Stimulated activated CD8-positive, alpha-beta memory T cell treated with anti-CD3 and anti-CD28 coated beads, Interleukin-4, amount 100 ng/mL, for 48 hours (primary cell): ENCODE measurements at regions not wholly inside any gene's neighbourhood (a gene's known extent, or its start where the extent isn't known, plus 50 kb on each side); places are given as distances from the start of the nearest gene placed in this dataset.

Experiments used
- DNase-seq: peaks from one replicate; pipeline ENCODE4 v3.0.0-alpha.2; 2020

DNA sequence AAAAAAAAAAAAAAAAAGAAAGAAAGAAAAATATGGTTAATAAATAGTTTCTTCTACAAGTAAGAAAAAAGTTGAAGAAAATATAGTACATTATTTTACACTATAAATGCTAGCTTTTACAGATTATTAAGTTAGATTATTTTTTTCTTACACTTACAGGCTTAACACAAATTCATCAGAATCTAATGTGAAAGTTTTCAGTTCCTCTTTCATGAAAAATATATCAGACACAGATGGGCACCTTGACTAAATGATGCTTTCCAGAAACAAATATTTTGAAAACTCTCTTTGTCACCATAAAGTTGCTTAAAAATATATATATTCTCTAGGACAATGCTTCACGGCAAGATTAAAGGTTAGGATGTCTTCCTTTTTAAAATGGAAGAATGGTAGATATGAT is 321.8 kb upstream of the HSF2 start:
- no peak for DNase-seq

DNA sequence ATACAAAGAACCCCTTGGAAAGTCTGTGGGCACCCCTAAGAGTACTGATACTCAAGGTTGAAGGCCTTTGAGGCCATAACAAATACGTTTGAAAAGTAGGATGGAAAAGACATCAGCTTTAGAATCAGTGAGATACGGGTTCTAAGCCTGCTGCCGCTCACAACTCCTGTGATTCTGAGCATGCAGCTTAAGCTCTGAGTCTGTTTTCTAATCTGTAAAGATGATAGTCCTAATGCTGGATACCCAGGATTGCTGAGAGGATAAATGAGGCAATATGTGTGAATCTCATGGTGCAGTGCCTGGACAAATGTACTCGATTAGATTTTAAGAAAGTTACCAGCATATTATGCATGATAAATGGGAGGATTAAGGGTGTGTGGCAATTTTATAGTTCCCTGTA is 321.0 kb upstream of the HSF2 start:
- DNase-seq, result no peak

DNA sequence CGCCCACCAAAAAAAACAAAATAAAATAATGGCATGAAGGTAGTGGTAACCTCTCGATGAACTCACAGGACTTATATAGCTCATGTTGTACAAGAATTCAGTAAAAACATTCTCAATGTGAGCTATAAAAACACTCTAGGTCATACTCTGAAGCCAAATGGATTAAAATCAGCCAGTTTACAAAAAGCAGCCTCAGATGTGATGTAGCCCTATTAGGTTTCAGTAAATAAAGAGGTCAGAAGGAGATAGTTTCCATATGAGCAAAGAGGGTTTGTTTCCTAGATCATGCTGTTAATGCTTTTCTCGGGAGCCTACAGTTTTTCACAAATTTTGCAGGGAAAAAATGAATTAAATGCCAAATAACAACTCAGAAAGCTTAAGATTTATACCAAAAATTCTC is 319.5 kb upstream of the HSF2 start:
- DNase-seq, result no peak

DNA sequence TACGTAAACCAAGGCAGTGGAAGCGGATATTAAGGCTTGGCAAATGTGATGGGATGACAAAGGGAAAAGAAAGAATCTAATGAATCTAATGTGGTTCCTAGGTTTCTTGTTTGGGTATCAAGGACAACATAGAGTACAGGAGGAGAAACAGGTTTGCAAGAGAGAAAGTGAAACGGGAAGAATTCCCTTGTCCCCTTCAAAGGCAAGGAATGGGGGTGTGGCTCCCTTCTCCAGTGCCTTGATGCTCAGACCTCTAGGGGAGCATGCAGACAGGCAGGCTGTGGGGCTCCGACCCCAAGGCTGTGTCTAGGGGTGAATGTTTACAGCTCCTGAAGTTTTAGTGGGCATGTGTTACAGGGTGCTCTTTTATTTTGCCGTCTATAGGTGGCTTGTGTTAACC is 317.5 kb upstream of the HSF2 start:
- no peak for DNase-seq

DNA sequence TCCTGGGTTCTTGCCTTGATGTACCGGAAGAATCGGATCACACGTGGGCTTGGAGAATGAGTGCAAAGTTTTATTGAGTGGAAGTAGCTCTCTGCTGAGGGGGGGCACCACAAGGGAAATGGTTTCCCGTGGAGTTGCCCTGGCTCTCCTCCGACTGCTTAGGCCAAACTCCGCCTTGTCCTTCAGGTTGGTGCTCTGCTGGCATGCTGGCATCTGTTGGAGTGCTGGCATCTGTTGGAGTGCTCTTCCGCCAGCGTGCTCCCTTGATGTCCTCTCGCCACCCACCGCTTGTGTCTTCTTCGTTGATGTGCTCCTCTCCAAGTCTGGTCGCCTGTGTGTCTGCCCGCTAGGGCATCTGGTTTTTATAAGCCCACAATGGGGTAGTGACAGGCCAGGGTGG is 317.1 kb upstream of the HSF2 start:
- DNase-seq, result no peak

DNA sequence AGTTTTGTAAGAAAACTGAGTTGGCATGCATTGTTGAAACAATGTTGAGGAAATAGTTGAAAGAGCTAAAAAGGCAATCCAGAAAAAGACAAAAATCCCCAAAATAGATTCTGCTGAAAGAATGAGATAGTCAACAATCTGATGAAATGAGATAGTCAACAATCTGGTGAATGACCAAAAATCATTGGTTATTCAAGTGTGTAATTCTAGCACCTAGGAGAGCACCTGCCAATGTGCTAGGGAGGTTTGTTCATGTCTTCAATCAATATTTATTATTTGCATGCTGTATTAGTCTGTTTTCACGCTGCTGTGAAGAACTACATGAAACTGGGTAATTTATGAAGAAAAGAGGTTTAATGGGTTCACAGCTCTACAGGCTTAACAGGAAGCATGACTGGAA is 307.1 kb upstream of the HSF2 start:
- DNase-seq, result no peak

DNA sequence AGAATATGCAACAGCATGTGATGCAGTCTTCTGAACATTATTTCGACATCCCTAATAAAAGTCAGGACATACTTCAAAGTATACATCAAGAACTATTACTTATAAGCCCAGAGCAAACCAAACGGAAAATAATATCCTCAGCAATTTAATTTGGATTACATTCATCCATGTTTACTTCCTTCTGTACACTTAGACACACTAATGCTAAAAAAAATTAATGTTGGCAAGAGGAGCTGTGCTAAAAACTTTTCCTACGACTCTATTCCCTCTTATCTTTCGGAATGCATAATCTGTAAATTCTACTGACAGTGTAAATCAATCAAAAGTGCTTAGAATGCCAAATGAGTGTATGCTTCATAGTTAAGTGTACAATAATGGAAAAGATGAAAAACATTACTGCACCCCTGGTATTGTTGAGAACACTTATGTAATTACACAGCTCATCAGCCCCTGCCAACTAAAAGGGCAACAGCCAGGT is 301.2 kb upstream of the HSF2 start:
- no peak for DNase-seq

DNA sequence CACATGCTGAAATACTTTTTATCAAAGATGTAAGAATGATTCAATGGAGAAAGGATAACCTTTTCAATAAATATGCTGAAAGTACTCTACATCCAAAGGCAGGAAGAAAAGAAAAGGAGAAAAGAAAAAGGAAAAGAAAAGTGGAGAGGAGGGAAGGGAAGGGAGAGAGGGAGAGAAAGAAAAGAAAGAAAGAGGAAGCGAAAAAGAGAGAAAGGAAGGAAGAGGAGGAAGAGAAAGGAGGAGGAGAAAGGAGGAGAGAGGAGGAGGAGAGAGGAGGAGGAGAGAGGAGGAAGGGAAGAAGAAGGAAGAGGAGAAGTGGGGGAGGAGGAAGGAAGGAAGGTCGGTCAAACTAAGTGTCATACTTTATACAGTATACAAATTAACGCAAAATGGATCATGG is 297.4 kb upstream of the HSF2 start:
- DNase-seq, result no peak

DNA sequence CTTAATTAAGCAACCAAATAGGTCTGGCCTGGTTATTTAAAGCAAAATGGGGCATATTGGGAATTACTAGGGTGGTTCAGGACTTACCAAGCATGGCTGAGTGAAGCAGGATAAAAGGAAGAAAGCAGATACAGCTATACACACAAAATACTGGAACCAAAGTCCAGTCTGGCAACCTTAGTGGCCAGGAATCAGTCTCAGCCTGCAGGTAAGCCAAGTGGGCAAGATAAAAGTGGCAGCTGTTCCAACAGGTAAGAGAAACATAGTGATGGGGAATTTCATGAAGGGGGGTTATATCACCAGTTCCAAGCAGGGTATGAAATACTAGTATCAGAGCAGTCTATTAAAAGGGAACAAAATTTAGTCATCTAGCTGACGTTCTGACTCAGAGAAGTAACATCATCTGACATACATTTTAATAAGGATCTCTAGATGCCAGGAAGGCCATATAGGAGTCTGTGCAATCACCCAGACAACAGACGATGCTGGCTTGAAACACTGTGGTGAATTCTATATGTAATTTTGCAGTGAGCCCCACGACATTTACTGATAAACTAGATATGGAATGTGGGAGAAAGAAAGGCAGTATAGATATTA is 292.1 kb upstream of the HSF2 start:
- no peak for DNase-seq

DNA sequence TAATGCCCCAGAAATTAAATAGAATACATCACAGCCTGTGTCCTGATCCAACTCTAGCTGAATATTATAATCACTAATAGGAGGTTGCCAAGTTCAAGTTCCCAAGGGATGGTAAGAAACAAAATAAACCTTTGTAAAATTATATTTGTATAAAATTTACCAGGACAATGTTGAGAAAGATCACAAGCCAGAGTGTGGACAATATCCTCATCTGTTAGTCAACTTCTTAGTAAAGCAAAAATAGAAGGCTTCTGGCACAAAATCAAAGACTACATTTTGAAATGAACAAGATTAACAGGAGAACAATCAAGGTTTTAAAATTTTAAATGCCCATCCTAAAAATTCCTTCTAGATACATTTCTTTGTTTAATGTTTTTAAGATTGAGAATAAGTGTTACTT is 290.4 kb upstream of the HSF2 start:
- DNase-seq, result no peak

DNA sequence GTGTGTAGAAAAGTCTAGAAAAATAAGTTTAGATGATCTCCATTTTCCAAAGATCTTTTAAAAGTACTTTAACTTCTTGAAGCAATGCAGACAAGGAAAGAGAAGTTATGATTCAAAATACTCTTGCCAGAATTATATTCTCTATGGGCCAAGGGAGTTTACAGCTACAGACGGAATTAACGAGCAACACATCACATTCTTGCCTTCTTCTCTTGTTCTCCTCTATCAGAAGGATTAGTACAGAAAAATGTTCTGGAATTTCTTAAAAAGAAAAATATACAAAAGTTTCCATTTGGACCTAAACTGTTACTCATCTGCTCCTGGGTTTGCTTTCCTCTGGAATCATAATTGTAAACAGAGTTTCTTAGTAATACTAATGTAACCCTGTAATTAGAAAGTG is 284.7 kb upstream of the HSF2 start:
- no peak for DNase-seq

DNA sequence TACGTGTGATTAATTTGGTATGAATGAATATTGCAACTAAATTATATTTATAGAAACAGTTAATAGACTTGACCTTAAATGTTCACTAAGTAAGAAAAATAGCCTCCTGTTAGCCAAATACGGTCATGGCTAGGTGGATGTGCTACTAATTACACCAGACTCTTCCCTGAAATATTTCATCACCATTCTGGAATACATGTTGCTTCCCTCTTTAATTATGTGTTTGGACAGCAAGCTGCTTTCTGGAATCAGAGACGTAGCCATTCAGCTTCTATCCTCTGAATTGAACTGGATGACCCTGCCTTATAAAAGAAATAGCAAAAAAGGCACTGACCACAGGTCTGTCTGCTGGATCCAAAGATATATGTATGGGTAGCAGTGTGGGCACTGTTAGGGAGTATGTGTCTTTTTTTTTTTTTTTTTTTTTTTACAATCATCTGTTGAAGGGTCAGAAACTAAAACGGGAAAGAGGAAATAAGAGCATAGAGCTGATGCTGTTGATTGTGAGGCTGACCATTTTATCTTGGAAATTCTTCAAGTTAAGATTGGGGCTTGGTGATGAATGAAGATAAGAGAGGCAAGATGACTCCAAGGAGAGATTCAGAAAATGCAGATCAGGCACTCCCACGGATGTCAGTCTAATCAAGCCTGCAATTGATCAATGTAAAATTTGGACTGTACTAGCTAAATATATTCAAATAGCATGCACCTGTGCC is 283.2 kb upstream of the HSF2 start:
- no peak for DNase-seq

DNA sequence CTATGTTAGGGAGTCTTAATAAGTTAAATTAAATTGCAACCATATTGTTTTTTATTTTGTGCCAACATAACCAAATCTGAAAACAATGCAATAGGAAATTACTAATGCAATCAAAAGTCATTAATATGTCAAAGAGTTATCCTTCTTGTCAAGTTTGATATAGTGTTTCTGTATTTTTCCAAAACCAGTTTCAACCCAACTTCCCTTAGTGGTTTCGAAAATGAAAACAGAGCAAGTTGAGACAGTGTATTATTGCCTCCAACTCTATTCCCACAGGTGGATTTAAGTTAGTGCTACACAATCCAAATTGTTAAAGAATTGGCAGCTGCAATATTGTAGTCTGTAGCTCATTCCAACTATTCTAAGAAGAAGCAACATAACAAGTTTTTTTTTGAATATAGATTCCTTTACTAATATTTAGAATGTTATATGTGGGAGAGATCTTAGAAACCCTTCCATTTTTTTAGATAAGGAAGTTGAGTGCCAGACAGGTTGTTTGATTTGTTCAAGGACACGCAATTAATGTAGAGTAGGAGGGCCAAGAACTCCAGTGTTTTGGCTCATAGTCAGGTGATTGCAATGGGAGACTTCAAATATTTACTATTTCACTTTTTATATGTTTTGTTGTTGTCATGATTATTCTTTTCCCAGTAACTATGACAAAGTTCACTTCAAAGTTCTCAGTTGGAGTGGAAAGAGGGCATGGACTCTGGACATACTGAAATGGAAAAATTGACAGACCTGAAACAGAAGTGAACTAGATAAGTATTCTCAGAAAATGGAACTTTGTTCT is 282.4 kb upstream of the HSF2 start:
- no peak for DNase-seq

DNA sequence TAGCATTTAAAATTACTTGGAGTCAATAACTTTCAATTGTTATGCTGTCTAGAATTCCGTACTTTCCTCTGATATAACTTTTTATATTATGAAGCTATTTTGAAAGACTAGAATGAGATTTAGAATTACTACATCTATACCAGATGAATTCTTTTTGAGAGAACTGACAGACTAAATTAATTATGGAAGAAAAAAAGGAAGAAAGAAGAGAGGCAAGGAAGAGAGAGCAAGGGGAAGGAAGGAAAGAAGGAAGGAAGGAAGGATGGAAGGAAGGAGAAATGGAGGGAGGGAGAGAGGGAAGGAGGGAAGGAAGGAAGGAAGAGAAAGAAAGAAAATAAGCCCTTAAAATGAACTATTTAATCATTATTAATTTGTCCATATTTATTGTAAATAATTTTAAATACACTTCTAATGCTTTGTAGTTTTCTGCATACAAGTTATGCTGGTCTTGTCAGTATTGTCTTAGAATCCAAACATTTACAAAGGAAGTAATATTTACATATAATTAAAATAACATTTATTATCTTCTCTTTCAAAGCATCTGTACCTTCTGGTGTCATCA is 280.4 kb upstream of the HSF2 start:
- no peak for DNase-seq

DNA sequence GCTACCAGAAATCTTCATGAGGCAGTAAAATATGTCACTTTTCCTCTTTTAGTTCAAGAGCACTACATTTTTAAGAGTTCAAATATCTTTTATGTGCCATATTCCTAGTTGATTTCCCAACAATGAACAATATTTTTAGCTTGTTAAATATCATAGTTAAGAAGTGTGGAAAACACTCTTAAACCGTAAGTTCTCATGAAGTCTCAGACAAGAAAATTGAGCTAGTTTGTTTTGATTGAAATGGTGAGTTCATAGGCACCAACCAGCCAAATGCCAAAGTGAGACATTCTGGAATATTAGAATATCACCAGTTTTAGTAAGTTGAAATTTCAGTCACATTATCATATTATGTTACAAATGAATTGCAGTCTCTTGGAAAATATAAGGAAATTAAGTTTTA is 277.2 kb upstream of the HSF2 start:
- no peak for DNase-seq

DNA sequence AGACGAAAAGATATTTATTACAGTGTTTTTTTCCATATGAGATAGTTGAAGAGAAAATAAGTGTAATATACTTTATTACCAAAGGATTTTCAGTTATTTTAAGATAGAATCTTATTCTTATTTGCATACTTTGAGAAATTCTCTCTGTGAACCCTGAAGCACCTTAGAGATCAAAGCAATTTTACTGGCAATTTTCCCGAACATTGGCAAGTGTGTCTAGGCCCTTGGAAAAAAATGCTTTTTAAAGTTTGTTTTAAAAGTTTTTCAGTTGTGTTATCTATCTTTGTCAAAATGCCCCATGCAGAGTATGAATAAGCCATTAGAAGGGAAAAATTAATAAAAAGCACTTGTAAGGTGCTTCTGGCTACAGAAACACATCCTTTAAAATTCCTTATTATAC is 276.8 kb upstream of the HSF2 start:
- no peak for DNase-seq

DNA sequence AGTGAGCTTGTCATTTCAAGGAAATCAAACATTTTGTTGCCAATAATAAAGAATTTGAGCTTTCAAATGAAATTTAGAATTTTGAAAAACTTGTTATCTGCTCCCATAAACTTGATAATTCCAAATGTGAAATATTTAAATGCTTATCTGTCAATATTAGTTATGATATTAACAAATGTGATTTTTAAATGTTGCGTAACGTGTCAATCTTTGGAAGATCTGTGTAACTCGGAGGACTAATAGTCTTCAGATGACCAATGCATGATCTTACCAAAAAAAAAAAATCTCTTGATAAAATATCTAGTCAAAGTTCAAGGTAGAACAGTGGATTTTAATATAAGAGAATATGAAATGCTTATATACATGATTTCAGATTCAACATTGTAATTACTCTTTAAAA is 274.5 kb upstream of the HSF2 start:
- no peak for DNase-seq

DNA sequence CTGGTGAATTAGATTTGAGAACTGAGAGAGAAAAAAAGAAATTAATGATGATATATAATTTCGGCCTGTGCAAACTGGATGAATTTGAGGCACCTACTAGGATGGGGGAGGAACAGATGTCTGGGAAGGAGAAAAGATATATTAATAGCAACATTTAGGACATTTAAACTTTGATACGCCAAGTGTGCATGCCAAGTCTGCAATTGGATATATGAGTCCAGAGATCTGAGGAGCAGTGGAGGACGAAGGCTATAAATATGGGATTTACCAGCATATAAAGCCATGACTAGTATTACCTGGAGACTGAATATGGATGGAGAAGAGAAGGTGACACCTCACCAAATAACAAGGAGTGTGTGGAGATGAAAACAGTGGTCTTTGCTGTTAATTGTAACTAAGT is 272.6 kb upstream of the HSF2 start:
- DNase-seq, result no peak

DNA sequence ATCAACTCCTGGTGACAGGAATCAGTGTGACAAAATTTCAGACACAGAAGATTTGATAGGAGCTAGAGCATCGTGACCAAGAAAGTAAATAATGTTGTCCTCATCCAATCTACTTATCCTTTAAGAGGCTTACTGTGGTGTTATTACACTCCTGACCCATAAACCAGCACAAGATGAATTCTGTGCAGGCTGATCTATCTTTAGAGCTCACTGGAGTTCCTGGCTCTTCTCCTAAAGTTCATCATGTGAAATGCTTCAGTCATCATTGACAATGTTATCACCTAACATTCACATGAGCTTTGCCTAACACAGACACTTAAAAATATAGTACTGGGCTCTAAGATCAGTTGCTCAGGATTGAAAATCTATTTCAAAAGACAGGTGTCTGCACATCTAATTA is 271.0 kb upstream of the HSF2 start:
- no peak for DNase-seq

DNA sequence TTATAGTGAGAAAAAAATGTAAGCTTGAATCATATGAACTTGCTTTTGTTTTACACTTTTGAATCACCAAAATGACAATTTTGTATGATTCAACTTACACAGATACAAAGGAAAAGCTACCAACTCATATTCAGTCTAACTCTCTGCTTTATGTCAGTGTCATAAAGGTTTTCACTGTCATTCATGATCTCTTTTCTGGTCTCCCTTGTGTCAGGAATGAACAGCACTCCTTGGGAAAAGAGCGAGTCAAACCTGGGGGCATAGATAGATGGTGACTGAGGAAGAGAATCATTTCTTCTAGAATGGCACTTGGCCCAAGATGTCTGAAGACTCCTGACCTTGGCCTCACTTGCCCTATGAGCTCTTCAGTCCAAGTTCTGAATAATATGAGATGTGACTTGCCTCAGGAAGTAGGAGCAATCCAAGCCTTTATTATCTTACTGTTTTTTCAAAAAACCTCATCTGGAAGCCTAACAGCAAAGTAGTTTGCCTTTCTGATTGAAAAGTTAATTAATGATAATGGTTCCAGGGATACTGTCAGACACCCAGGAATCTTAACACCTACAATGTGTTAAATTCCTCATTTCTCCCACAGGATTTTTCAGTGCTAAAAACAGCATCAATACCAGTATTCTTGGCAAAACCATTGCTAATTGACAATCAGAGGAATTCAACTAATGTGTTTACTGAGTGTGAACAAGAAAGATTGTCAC is 270.0 kb upstream of the HSF2 start:
- DNase-seq, result no peak

DNA sequence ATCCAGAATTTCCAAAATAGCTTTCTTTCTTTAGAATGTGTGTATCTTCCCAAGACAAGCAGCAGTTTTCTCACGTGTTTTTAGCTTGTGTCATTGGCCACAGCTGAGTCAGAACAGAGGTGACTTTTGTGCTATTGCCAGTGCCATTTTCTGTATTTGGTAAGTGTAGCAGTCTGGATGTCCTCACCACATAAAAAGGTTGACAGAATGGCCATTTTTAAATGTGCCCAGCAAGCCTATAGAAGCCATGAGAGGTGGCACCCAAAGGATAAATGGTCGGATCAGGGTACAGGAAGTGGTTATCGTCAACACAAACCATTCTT is 269.5 kb upstream of the HSF2 start:
- DNase-seq, result no peak

DNA sequence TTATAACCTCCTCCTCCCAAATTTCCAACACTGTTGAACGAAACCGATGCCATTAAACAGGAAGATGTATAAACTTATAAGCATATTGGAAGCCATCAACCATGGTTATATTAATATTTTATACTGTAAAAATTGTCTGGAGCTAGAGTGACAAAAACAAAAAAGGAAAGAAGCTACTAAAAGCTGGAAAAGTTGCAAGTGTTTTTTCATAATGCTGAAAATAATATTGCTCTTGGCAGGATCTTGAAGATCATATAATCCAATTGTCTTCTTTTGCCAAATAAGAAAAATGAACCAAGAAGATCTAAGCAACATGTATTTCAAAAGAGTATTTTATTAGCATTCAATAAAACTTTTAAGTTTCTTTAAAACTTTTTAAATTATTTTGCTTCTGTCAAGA is 268.9 kb upstream of the HSF2 start:
- no peak for DNase-seq

DNA sequence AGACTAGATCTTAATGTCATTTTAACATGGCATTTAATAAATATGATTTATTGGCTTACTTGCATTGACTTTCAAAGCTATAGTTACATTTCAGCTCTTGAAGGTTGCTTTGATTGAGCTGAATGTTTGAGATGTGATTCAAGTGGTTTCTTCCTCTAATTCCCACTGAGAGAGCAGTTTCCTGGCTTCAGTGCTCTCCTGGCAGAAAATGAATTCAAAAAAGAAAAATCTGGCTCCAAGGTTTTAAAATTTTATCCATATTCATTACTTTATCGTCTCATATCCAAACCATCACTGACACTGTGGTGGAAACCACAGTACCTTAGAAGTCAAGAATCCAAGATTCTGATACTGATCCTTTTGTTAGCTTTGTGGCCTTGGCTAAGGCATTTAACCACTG is 263.1 kb upstream of the HSF2 start:
- no peak for DNase-seq

DNA sequence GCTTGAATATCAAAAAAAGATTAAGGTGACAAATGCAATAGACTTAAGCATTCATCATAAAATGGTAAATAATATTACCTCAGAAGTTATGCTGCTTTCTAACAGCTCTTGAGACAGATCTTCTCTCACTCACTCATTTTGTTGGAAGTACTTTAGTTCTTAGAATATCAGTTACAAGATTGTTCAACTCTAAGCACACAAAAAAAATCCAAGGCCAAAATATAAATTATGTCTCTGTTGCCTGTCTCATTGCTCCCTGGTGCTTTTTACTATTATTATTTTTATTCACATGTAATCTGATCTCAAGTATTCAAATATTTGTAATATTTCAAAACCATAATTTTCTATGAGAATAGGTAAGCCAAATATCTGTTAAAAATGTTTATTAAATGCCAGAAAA is 259.4 kb upstream of the HSF2 start:
- no peak for DNase-seq
